ENCODE measurements at regions not wholly inside any gene's neighbourhood (a gene's known extent, or its start where the extent isn't known, plus 50 kb on each side); places are given as distances from the start of the nearest gene placed in this dataset.
"Not testable (repeated sequence)": the region's sequence is repeated elsewhere in the genome, so short reads cannot be mapped to it uniquely, and the experiment has no call there.

DNA sequence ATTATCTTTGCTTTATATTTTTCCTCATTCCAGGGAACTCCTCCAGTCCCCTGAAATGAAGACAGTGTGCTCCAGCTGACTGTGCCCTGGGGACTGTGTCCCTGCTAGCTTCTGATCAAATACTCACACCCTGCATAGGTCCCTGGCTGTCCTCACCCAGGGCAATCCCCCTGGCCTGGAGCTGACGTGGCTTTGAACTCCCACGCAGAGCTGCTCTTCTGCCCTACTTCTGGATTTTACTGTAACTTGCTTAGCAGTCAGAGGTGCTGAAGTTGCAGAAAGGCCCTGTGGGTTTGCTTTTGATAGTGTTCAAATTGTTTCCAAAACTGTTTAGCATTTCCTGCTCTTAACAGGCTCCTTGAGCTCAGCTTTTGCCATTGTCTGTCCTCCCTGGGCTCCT is 186.5 kb downstream of the FASLG start:
- Histone ChIP-seq H3K36me3 (replicated peaks in 1 of 2) (no peaks in the 10 kb centered on the region), H3K27ac (no peak overlapping the region), H3K9me3 (replicated peaks in 1 of 3) (no peaks in the 10 kb centered on the region), H3K4me1 (replicated peaks in 1 of 2) (no peaks in the 10 kb centered on the region), H3K27me3 (no peaks in the 10 kb centered on the region), H3K4me3 (no peak overlapping the region)
- intact Hi-C loops (cut with DNase I), result no loop called here
- 69 to 88% (median 75%) methylated on average over 2 of the region's 2 CpGs for WGBS, 4 donors
- DNase-seq, result no peak
- TF ChIP-seq POLR2A (IDR thresholded peaks at IDR 0.05), result no peak
- TF ChIP-seq, protein P1, sequence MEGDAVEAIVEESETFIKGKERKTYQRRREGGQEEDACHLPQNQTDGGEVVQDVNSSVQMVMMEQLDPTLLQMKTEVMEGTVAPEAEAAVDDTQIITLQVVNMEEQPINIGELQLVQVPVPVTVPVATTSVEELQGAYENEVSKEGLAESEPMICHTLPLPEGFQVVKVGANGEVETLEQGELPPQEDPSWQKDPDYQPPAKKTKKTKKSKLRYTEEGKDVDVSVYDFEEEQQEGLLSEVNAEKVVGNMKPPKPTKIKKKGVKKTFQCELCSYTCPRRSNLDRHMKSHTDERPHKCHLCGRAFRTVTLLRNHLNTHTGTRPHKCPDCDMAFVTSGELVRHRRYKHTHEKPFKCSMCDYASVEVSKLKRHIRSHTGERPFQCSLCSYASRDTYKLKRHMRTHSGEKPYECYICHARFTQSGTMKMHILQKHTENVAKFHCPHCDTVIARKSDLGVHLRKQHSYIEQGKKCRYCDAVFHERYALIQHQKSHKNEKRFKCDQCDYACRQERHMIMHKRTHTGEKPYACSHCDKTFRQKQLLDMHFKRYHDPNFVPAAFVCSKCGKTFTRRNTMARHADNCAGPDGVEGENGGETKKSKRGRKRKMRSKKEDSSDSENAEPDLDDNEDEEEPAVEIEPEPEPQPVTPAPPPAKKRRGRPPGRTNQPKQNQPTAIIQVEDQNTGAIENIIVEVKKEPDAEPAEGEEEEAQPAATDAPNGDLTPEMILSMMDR (IDR thresholded peaks at IDR 0.05), result no peak

GRCh38 chr1:172845865-172846264 is 187.0 kb downstream of the FASLG start:
- no peak overlapping the region for H3K4me3 ChIP-seq
- H3K9me3 ChIP-seq (replicated peaks in 1 of 3), result no peaks in the 10 kb centered on the region
- H3K27ac ChIP-seq, result no peak overlapping the region
- H3K4me1 ChIP-seq (replicated peaks in 1 of 2), result no peaks in the 10 kb centered on the region
- intact Hi-C loops (cut with DNase I), result no loop called here
- no peak for DNase-seq
- TF ChIP-seq, protein P1 (IDR thresholded peaks at IDR 0.05), result no peak
- TF ChIP-seq POLR2A (IDR thresholded peaks at IDR 0.05), result no peak
- no peaks in the 10 kb centered on the region for H3K27me3 ChIP-seq
- no peaks in the 10 kb centered on the region for H3K36me3 ChIP-seq (replicated peaks in 1 of 2)
- WGBS, 4 donors, result 65 to 84% (median 80%) methylated on average over 2 of the region's 2 CpGs

DNA sequence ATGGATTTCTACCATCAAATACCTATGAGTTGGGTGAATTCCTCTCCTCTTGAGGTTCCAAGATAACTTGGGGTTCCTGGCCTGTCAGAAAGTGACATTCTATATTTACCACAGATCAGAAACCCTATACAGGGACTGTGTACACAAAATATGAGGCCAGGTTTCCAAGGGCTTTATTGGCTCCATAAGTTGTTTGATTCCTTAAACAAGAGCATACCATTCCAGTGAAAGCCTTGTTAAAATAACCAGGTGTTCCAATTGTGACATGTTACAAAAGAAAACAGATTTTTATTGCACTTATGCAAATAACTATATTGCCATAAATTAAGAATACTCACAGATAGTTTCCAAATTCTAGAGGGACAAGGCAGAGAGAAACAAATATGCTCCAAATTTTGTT is 188.9 kb downstream of the FASLG start:
- H3K9me3 ChIP-seq (replicated peaks in 1 of 3); H3K36me3 ChIP-seq (replicated peaks in 1 of 2); intact Hi-C loops (cut with DNase I); DNase-seq; H3K4me1 ChIP-seq (replicated peaks in 1 of 2); H3K27ac ChIP-seq; H3K27me3 ChIP-seq; H3K4me3 ChIP-seq: not testable (repeated sequence)

DNA sequence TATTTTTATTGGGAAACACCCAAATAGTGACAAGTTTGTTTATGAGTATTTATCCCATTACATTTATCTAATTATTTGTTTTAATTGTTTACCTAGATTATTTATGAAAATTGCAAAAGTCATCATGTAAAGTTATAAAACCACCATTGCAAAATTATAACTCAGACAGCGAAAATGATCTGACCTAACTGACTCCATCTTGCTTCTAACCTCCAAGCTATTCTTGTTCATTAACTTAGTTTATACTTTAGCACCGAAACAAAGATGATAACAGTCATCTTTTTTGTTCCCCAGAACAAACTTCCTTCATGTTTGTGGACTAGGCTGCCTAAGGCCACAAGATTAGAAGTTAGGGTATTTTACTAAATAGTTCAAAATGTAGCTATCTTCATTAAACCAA is 190.8 kb downstream of the FASLG start:
- intact Hi-C loops (cut with DNase I), result no loop called here
- no peak overlapping the region for H3K27ac ChIP-seq
- TF ChIP-seq, protein P1 (IDR thresholded peaks at IDR 0.05), result no peak
- TF ChIP-seq POLR2A (IDR thresholded peaks at IDR 0.05), result no peak
- no peaks in the 10 kb centered on the region for H3K9me3 ChIP-seq (replicated peaks in 1 of 3)
- 85 to 93% (median 92%) methylated on average over 2 of the region's 2 CpGs for WGBS, 4 donors
- no peak overlapping the region for H3K4me3 ChIP-seq
- H3K27me3 ChIP-seq, result no peaks in the 10 kb centered on the region
- no peaks in the 10 kb centered on the region for H3K4me1 ChIP-seq (replicated peaks in 1 of 2)
- no peak for DNase-seq
- no peaks in the 10 kb centered on the region for H3K36me3 ChIP-seq (replicated peaks in 1 of 2)

- Histone ChIP-seq H3K4me1 (replicated peaks in 1 of 2) (no peaks in the 10 kb centered on the region), H3K9me3 (replicated peaks in 1 of 3) (no peaks in the 10 kb centered on the region), H3K27me3 (no peaks in the 10 kb centered on the region), H3K27ac (no peak overlapping the region), H3K4me3 (no peak overlapping the region), H3K36me3 (replicated peaks in 1 of 2) (no peaks in the 10 kb centered on the region)
- intact Hi-C loops (cut with DNase I), result no loop called here
- DNase-seq, result no peak
- 77 to 84% (median 78%) methylated on average over 7 to 8 of the region's 8 CpGs for WGBS, 4 donors
- no peak for TF ChIP-seq POLR2A (IDR thresholded peaks at IDR 0.05)
Observed at GRCh38 chr1:172851077-172851476, 192.2 kb downstream of the FASLG start.

All from adrenal gland (tissue), 9 donors.